Stomach (tissue), 4 donors: ENCODE measurements at regions not wholly inside any gene's neighbourhood (a gene's known extent, or its start where the extent isn't known, plus 50 kb on each side); places are given as distances from the start of the nearest gene placed in this dataset.

Experiments used
- CTCF ChIP-seq, 7 experiments: fragments of 450-650 bp in 4 of 7; fragments of 200-600 bp in 3 of 7; sonication (generic) in 3 of 7; IDR thresholded peaks; one replicate each; pipeline ENCODE4 v1.5.1; 2016 to 2019; ENCODE audit warnings: antibody characterized with exemption in 7 of 7, control low read depth in 2 of 7, mild to moderate bottlenecking in 1 of 7
- POLR2A ChIP-seq, 4 donors: fragments of 450-650 bp; IDR thresholded peaks; one replicate each; pipeline ENCODE4 v1.6.1; 2016; ENCODE audit warnings: antibody characterized with exemption in 4 of 4, control low read depth in 2 of 4, mild to moderate bottlenecking in 1 of 4, moderate library complexity in 1 of 4
- POLR2AphosphoS5 ChIP-seq, 3 donors: sonication (generic); formaldehyde crosslinking; IDR thresholded peaks; one replicate each; pipeline ENCODE4 v1.6.1; 2016; ENCODE audit warnings: antibody characterized with exemption in 3 of 3

GRCh38 chr2:234355808-234356365 lies 141.0 kb downstream of the ARL4C start:
- TF ChIP-seq POLR2AphosphoS5 (IDR thresholded peaks at IDR 0.05): no peak
- no peak for TF ChIP-seq CTCF (IDR thresholded peaks at IDR 0.05)
- TF ChIP-seq POLR2A (IDR thresholded peaks at IDR 0.05): no peak
